ENCODE measurements at regions not wholly inside any gene's neighbourhood (a gene's known extent, or its start where the extent isn't known, plus 50 kb on each side); places are given as distances from the start of the nearest gene placed in this dataset.

GRCh38 chr20:53738945-53739798 is 145.5 kb upstream of the ZNF217 start:
- no peaks in the 10 kb centered on the region for H3K9me3 ChIP-seq (ENCODE audit: control insufficient read depth in 2 of 2, low read length in 2 of 2)
- peak overlapping the region; percentile 23 to 41 for H3K9ac ChIP-seq (ENCODE audit: low read depth in 1 of 2, low read length in 2 of 2)
- no peaks in the 10 kb centered on the region for H3K27me3 ChIP-seq (ENCODE audit: control insufficient read depth in 2 of 2, insufficient read depth in 2 of 2, low read length in 2 of 2)
- peak overlapping the region; percentile 58 to 63 for H3K27ac ChIP-seq (ENCODE audit: low read depth in 2 of 2, low read length in 2 of 2)
- no peaks in the 10 kb centered on the region for H3K36me3 ChIP-seq (ENCODE audit: control insufficient read depth in 2 of 2, insufficient read depth in 2 of 2, low read length in 2 of 2)
- H3K4me1 ChIP-seq (ENCODE audit: control insufficient read depth in 2 of 2, insufficient read depth in 2 of 2, low read length in 2 of 2) = peaks cover 13 to 16% of the 10 kb centered on the region in 2 donors
- H3K4me3 ChIP-seq (ENCODE audit: low read length in 2 of 2) = no peak overlapping the region

GRCh38 chr20:53738039-53738944 is 144.7 kb upstream of the ZNF217 start:
- Histone ChIP-seq H3K4me1 (ENCODE audit: control insufficient read depth in 2 of 2, insufficient read depth in 2 of 2, low read length in 2 of 2) (peaks cover 13 to 16% of the 10 kb centered on the region in 2 donors), H3K9ac (ENCODE audit: low read depth in 1 of 2, low read length in 2 of 2) (peak overlapping the region; percentile 25 to 41), H3K36me3 (ENCODE audit: control insufficient read depth in 2 of 2, insufficient read depth in 2 of 2, low read length in 2 of 2) (no peaks in the 10 kb centered on the region), H3K27ac (ENCODE audit: low read depth in 2 of 2, low read length in 2 of 2) (peak overlapping the region; percentile 58 to 63), H3K27me3 (ENCODE audit: control insufficient read depth in 2 of 2, insufficient read depth in 2 of 2, low read length in 2 of 2) (no peaks in the 10 kb centered on the region), H3K4me3 (ENCODE audit: low read length in 2 of 2) (no peak overlapping the region), H3K9me3 (ENCODE audit: control insufficient read depth in 2 of 2, low read length in 2 of 2) (no peaks in the 10 kb centered on the region)

- H3K9ac ChIP-seq (ENCODE audit: low read depth in 1 of 2, low read length in 2 of 2) = peak overlapping the region; percentile 25 to 44
- H3K9me3 ChIP-seq (ENCODE audit: control insufficient read depth in 2 of 2, low read length in 2 of 2) = no peaks in the 10 kb centered on the region
- H3K4me3 ChIP-seq (ENCODE audit: low read length in 2 of 2) = peak overlapping the region in 1 of 2 donors; percentile 39
- peak overlapping the region; percentile 58 to 63 for H3K27ac ChIP-seq (ENCODE audit: low read depth in 2 of 2, low read length in 2 of 2)
- peaks cover 13 to 16% of the 10 kb centered on the region in 2 donors for H3K4me1 ChIP-seq (ENCODE audit: control insufficient read depth in 2 of 2, insufficient read depth in 2 of 2, low read length in 2 of 2)
- no peaks in the 10 kb centered on the region for H3K27me3 ChIP-seq (ENCODE audit: control insufficient read depth in 2 of 2, insufficient read depth in 2 of 2, low read length in 2 of 2)
- H3K36me3 ChIP-seq (ENCODE audit: control insufficient read depth in 2 of 2, insufficient read depth in 2 of 2, low read length in 2 of 2) = no peaks in the 10 kb centered on the region
These were observed 143.9 kb upstream of the ZNF217 start for GRCh38 chr20:53737396-53738038.

DNA sequence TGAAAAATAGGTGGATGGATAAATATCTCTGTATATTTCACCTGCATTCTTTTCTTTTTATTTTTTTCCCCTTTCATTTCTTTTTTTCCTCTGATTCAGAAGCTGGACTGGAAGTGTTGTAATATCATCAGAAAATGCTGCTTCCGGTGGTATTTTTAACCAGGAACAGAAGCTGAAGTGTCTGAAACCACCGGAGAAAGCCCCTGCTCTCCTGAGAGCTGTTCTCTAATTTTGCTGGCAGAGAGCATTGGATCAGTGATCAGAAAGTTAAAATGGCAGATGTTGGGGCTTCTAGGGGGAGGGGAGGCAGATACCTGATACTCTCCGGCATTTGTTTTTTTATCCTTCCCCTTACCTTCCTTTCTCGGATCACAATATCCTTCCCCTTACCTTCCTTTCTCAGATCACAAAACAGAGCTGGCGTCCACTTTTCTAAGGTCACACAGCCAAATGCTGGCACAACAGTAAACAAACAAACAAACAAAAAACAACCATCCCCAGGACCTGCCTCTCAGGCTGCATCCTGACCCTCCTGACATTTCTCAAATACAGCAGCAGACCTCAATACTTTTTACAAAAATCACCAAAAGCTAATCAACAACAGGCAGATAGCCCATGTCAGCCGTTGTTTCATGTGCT is 143.2 kb upstream of the ZNF217 start:
- H3K9ac ChIP-seq (ENCODE audit: low read depth in 1 of 2, low read length in 2 of 2) = peak overlapping the region in 1 of 2 donors; percentile 44
- H3K36me3 ChIP-seq (ENCODE audit: control insufficient read depth in 2 of 2, insufficient read depth in 2 of 2, low read length in 2 of 2) = no peaks in the 10 kb centered on the region
- H3K27me3 ChIP-seq (ENCODE audit: control insufficient read depth in 2 of 2, insufficient read depth in 2 of 2, low read length in 2 of 2) = no peaks in the 10 kb centered on the region
- H3K4me3 ChIP-seq (ENCODE audit: low read length in 2 of 2) = peak overlapping the region in 1 of 2 donors; percentile 39
- peak overlapping the region; percentile 6 to 43 for H3K27ac ChIP-seq (ENCODE audit: low read depth in 2 of 2, low read length in 2 of 2)
- peaks cover 13 to 16% of the 10 kb centered on the region in 2 donors for H3K4me1 ChIP-seq (ENCODE audit: control insufficient read depth in 2 of 2, insufficient read depth in 2 of 2, low read length in 2 of 2)
- no peaks in the 10 kb centered on the region for H3K9me3 ChIP-seq (ENCODE audit: control insufficient read depth in 2 of 2, low read length in 2 of 2)

DNA sequence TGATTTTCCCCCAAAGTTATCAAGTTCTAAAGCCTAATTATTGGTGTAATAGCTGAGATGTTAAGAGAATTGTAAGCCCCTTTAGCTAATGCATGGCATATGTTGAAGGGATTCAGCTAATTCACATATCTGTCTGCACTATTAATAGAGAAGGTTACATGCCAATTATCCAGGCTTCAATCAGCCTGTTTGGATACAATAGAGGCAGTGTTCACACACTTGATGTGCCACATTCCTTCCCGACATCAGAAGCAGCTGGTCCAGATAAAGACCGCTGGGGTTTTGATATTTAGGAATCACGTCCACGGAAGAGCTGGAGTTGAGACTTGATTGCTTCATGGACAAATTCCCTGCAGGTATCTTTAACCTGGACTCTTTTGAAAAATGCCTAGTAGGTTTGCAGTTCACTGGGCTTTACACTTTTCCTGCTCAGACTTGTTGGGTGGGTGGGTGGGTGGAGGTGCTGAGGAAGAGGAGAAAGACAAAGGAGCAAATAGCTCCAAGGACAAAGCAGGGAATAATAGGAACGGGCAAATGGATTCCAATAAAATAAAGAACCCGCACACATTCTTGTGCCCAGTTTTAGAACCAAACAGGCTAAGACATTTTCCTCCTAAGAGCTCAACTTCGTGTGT is 142.6 kb upstream of the ZNF217 start:
- Histone ChIP-seq H3K4me1 (ENCODE audit: control insufficient read depth in 2 of 2, insufficient read depth in 2 of 2, low read length in 2 of 2) (peaks cover 13 to 16% of the 10 kb centered on the region in 2 donors), H3K9ac (ENCODE audit: low read depth in 1 of 2, low read length in 2 of 2) (no peak overlapping the region), H3K4me3 (ENCODE audit: low read length in 2 of 2) (no peak overlapping the region), H3K36me3 (ENCODE audit: control insufficient read depth in 2 of 2, insufficient read depth in 2 of 2, low read length in 2 of 2) (no peaks in the 10 kb centered on the region), H3K9me3 (ENCODE audit: control insufficient read depth in 2 of 2, low read length in 2 of 2) (no peaks in the 10 kb centered on the region), H3K27me3 (ENCODE audit: control insufficient read depth in 2 of 2, insufficient read depth in 2 of 2, low read length in 2 of 2) (no peaks in the 10 kb centered on the region), H3K27ac (ENCODE audit: low read depth in 2 of 2, low read length in 2 of 2) (no peak overlapping the region)

GRCh38 chr20:53735536-53736050 is 142.0 kb upstream of the ZNF217 start:
- Histone ChIP-seq H3K9ac (ENCODE audit: low read depth in 1 of 2, low read length in 2 of 2) (no peak overlapping the region), H3K36me3 (ENCODE audit: control insufficient read depth in 2 of 2, insufficient read depth in 2 of 2, low read length in 2 of 2) (no peaks in the 10 kb centered on the region), H3K27ac (ENCODE audit: low read depth in 2 of 2, low read length in 2 of 2) (no peak overlapping the region), H3K4me1 (ENCODE audit: control insufficient read depth in 2 of 2, insufficient read depth in 2 of 2, low read length in 2 of 2) (peaks cover 13 to 16% of the 10 kb centered on the region in 2 donors), H3K4me3 (ENCODE audit: low read length in 2 of 2) (no peak overlapping the region), H3K9me3 (ENCODE audit: control insufficient read depth in 2 of 2, low read length in 2 of 2) (no peaks in the 10 kb centered on the region), H3K27me3 (ENCODE audit: control insufficient read depth in 2 of 2, insufficient read depth in 2 of 2, low read length in 2 of 2) (no peaks in the 10 kb centered on the region)

GRCh38 chr20:53734006-53734688 is 140.5 kb upstream of the ZNF217 start:
- Histone ChIP-seq H3K4me1 (ENCODE audit: control insufficient read depth in 2 of 2, insufficient read depth in 2 of 2, low read length in 2 of 2) (peaks cover 13 to 16% of the 10 kb centered on the region in 2 donors), H3K4me3 (ENCODE audit: low read length in 2 of 2) (no peak overlapping the region), H3K27ac (ENCODE audit: low read depth in 2 of 2, low read length in 2 of 2) (no peak overlapping the region), H3K9me3 (ENCODE audit: control insufficient read depth in 2 of 2, low read length in 2 of 2) (no peaks in the 10 kb centered on the region), H3K9ac (ENCODE audit: low read depth in 1 of 2, low read length in 2 of 2) (no peak overlapping the region), H3K27me3 (ENCODE audit: control insufficient read depth in 2 of 2, insufficient read depth in 2 of 2, low read length in 2 of 2) (no peaks in the 10 kb centered on the region), H3K36me3 (ENCODE audit: control insufficient read depth in 2 of 2, insufficient read depth in 2 of 2, low read length in 2 of 2) (no peaks in the 10 kb centered on the region)

GRCh38 chr20:53731595-53731994 is 138.0 kb upstream of the ZNF217 start:
- Histone ChIP-seq H3K4me3 (ENCODE audit: low read length in 2 of 2) (no peak overlapping the region), H3K9ac (ENCODE audit: low read depth in 1 of 2, low read length in 2 of 2) (no peak overlapping the region), H3K4me1 (ENCODE audit: control insufficient read depth in 2 of 2, insufficient read depth in 2 of 2, low read length in 2 of 2) (peaks cover 0 to under 1% of the 10 kb centered on the region in 2 donors), H3K27me3 (ENCODE audit: control insufficient read depth in 2 of 2, insufficient read depth in 2 of 2, low read length in 2 of 2) (no peaks in the 10 kb centered on the region), H3K9me3 (ENCODE audit: control insufficient read depth in 2 of 2, low read length in 2 of 2) (no peaks in the 10 kb centered on the region), H3K27ac (ENCODE audit: low read depth in 2 of 2, low read length in 2 of 2) (no peak overlapping the region), H3K36me3 (ENCODE audit: control insufficient read depth in 2 of 2, insufficient read depth in 2 of 2, low read length in 2 of 2) (no peaks in the 10 kb centered on the region)

GRCh38 chr20:53728359-53728758 is 134.7 kb upstream of the ZNF217 start:
- H3K4me1 ChIP-seq (ENCODE audit: control insufficient read depth in 2 of 2, insufficient read depth in 2 of 2, low read length in 2 of 2) = no peaks in the 10 kb centered on the region
- no peak overlapping the region for H3K27ac ChIP-seq (ENCODE audit: low read depth in 2 of 2, low read length in 2 of 2)
- no peaks in the 10 kb centered on the region for H3K9me3 ChIP-seq (ENCODE audit: control insufficient read depth in 2 of 2, low read length in 2 of 2)
- no peak overlapping the region for H3K9ac ChIP-seq (ENCODE audit: low read depth in 1 of 2, low read length in 2 of 2)
- no peaks in the 10 kb centered on the region for H3K36me3 ChIP-seq (ENCODE audit: control insufficient read depth in 2 of 2, insufficient read depth in 2 of 2, low read length in 2 of 2)
- no peak overlapping the region for H3K4me3 ChIP-seq (ENCODE audit: low read length in 2 of 2)
- no peaks in the 10 kb centered on the region for H3K27me3 ChIP-seq (ENCODE audit: control insufficient read depth in 2 of 2, insufficient read depth in 2 of 2, low read length in 2 of 2)
